ENCODE measurements at regions not wholly inside any gene's neighbourhood (a gene's known extent, or its start where the extent isn't known, plus 50 kb on each side); places are given as distances from the start of the nearest gene placed in this dataset.
"Not testable (repeated sequence)": the region's sequence is repeated elsewhere in the genome, so short reads cannot be mapped to it uniquely, and the experiment has no call there.

DNA sequence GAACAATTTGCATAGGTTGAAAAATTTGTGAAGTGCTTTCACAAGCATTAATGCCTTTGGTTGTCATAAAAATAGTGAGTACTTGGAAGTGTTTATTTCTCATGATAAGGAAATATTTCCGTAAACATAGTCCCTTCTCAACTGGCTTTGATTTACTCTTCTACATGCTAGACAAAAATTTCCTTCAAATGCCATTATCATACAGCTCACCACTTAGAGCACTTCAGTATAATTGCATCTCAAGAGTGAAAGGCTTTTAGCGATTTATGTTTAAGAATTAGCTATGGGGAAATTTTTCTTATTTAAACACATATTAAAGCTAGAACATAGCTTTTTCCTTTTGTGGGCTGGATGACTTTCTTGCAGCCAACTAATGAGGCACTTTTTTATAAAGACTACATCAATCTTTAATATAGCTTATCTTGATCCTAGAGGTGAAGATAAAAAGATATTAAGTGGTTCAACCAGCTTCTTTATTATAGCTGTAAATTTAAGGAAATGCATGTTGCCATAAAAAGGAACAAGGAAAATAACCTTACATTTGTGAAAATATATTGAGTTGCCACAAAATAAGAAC, 656.8 kb downstream of the SLITRK6 start:
- H3K4me2 ChIP-seq (ENCODE audit: unreplicated experiment): no peak overlapping the region
- in situ Hi-C loops (cut with MboI): no loop called here
- H3K36me3 ChIP-seq (ENCODE audit: low read depth): no peaks in the 10 kb centered on the region
- no peak overlapping the region for H3K4me3 ChIP-seq
- no peaks in the 10 kb centered on the region for H4K20me1 ChIP-seq (ENCODE audit: insufficient read depth)
- H3K27me3 ChIP-seq (replicated peaks; ENCODE audit: insufficient read depth): no peaks in the 10 kb centered on the region
- TF ChIP-seq EZH2phosphoT487 (IDR thresholded peaks at IDR 0.05; ENCODE audit: insufficient read depth, low read depth): no peak
- no peak for TF ChIP-seq EZH2 (IDR thresholded peaks at IDR 0.05; ENCODE audit: insufficient read depth, poor library complexity, severe bottlenecking)
- no peaks in the 10 kb centered on the region for H3K9me2 ChIP-seq (ENCODE audit: insufficient read depth)
- no peak overlapping the region for H2AFZ ChIP-seq
- no peak overlapping the region for H3K9ac ChIP-seq
- no peak overlapping the region for H3K27ac ChIP-seq
- no peak for DNase-seq
- H3F3A ChIP-seq (ENCODE audit: insufficient read depth): no peaks in the 10 kb centered on the region
- 26 to 32% methylated on average over 2 of the region's 2 CpGs for WGBS, 2 experiments (ENCODE audit: low coverage in 1 of 2, low lambda C conversion rate in 2 of 2, missing lambda C conversion rate in 2 of 2)
- no peaks in the 10 kb centered on the region for H3K79me2 ChIP-seq (ENCODE audit: insufficient read depth)
- no peaks in the 10 kb centered on the region for H3K4me1 ChIP-seq (ENCODE audit: insufficient read depth)
- peaks cover 5% of the 10 kb centered on the region for H3K9me3 ChIP-seq (ENCODE audit: low read depth)

DNA sequence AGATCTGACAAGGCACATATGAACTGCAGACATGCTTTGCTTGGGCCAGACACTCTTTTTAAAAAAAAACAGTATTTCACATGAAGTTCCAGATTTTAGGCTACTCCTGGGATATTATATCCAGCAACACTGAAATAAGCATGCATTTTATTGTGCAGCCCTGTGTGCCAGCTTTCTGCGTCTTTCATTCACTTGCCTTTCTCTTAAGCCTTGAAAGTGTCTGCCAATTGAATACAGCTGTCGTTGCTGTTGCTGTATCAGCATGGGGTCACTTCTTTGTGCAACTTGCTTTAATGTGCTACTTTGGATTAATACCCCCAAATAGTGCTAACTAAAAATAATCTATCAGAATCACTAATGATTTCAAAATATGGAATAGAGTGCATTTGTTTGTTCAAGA, 657.8 kb downstream of the SLITRK6 start:
- no peak for DNase-seq

DNA sequence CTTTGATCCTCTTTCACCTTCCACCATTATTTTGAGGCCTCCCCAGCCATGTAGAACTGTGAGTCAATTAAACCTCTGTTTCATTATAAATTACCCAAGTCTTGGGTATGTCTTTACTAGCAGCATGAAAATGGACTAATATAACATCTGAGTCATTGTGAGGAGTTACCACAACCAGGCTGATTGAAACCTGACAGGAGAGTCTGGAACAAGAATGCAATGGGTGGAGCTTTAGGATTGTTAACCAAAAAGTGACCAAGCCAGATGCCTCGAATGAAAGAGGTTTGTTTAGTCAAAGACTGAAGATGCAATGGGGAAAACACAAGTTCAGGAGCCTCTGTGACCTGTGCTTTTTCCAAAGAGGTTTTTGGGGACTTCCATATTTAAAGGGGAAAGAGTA, 659.0 kb downstream of the SLITRK6 start:
- no peak overlapping the region for H3K4me2 ChIP-seq (ENCODE audit: unreplicated experiment)
- in situ Hi-C loops (cut with MboI): no loop called here
- no peaks in the 10 kb centered on the region for H3K79me2 ChIP-seq (ENCODE audit: insufficient read depth)
- H3K9me2 ChIP-seq (ENCODE audit: insufficient read depth): no peaks in the 10 kb centered on the region
- no peak overlapping the region for H3K9ac ChIP-seq
- no peak overlapping the region for H3K4me3 ChIP-seq
- H2AFZ ChIP-seq: no peak overlapping the region
- TF ChIP-seq EZH2phosphoT487 (IDR thresholded peaks at IDR 0.05; ENCODE audit: insufficient read depth, low read depth): no peak
- no peak for TF ChIP-seq EZH2 (IDR thresholded peaks at IDR 0.05; ENCODE audit: insufficient read depth, poor library complexity, severe bottlenecking)
- no peaks in the 10 kb centered on the region for H4K20me1 ChIP-seq (ENCODE audit: insufficient read depth)
- no peak overlapping the region for H3K27ac ChIP-seq
- DNase-seq: no peak
- no peaks in the 10 kb centered on the region for H3K4me1 ChIP-seq (ENCODE audit: insufficient read depth)
- H3K27me3 ChIP-seq (replicated peaks; ENCODE audit: insufficient read depth): no peaks in the 10 kb centered on the region
- H3K9me3 ChIP-seq (ENCODE audit: low read depth): no peaks in the 10 kb centered on the region
- WGBS, 2 experiments (ENCODE audit: low coverage in 1 of 2, low lambda C conversion rate in 2 of 2, missing lambda C conversion rate in 2 of 2): 3 to 8% methylated on average over 1 of the region's 1 CpG
- H3F3A ChIP-seq (ENCODE audit: insufficient read depth): no peaks in the 10 kb centered on the region
- H3K36me3 ChIP-seq (ENCODE audit: low read depth): no peaks in the 10 kb centered on the region

More for the DNA sequence above, 657.8 kb downstream of the SLITRK6 start:
- no peak overlapping the region for H3K27ac ChIP-seq
- no peaks in the 10 kb centered on the region for H3K36me3 ChIP-seq (ENCODE audit: low read depth)
- no peaks in the 10 kb centered on the region for H3F3A ChIP-seq (ENCODE audit: insufficient read depth)
- H4K20me1 ChIP-seq (ENCODE audit: insufficient read depth): no peaks in the 10 kb centered on the region
- no peak overlapping the region for H3K9ac ChIP-seq
- peaks cover 5% of the 10 kb centered on the region for H3K9me3 ChIP-seq (ENCODE audit: low read depth)
- no peaks in the 10 kb centered on the region for H3K27me3 ChIP-seq (replicated peaks; ENCODE audit: insufficient read depth)
- no peak overlapping the region for H3K4me2 ChIP-seq (ENCODE audit: unreplicated experiment)
- in situ Hi-C loops (cut with MboI): no loop called here
- no peak overlapping the region for H2AFZ ChIP-seq
- no peaks in the 10 kb centered on the region for H3K4me1 ChIP-seq (ENCODE audit: insufficient read depth)
- H3K79me2 ChIP-seq (ENCODE audit: insufficient read depth): no peaks in the 10 kb centered on the region
- H3K9me2 ChIP-seq (ENCODE audit: insufficient read depth): no peaks in the 10 kb centered on the region
- 0 to 4% methylated on average over 2 of the region's 2 CpGs for WGBS, 2 experiments (ENCODE audit: low coverage in 1 of 2, low lambda C conversion rate in 2 of 2, missing lambda C conversion rate in 2 of 2)
- TF ChIP-seq EZH2phosphoT487 (IDR thresholded peaks at IDR 0.05; ENCODE audit: insufficient read depth, low read depth) (no peak), EZH2 (IDR thresholded peaks at IDR 0.05; ENCODE audit: insufficient read depth, poor library complexity, severe bottlenecking) (no peak)
- H3K4me3 ChIP-seq: no peak overlapping the region

- DNase-seq: no peak
- H3K4me3 ChIP-seq: no peak overlapping the region
- no peaks in the 10 kb centered on the region for H3K9me2 ChIP-seq (ENCODE audit: insufficient read depth)
- H3K36me3 ChIP-seq (ENCODE audit: low read depth): no peaks in the 10 kb centered on the region
- TF ChIP-seq EZH2phosphoT487 (IDR thresholded peaks at IDR 0.05; ENCODE audit: insufficient read depth, low read depth) (no peak), EZH2 (IDR thresholded peaks at IDR 0.05; ENCODE audit: insufficient read depth, poor library complexity, severe bottlenecking) (no peak)
- no peaks in the 10 kb centered on the region for H3K27me3 ChIP-seq (replicated peaks; ENCODE audit: insufficient read depth)
- H3F3A ChIP-seq (ENCODE audit: insufficient read depth): no peaks in the 10 kb centered on the region
- H3K79me2 ChIP-seq (ENCODE audit: insufficient read depth): no peaks in the 10 kb centered on the region
- no peak overlapping the region for H2AFZ ChIP-seq
- H3K9me3 ChIP-seq (ENCODE audit: low read depth): no peaks in the 10 kb centered on the region
- no peaks in the 10 kb centered on the region for H3K4me1 ChIP-seq (ENCODE audit: insufficient read depth)
- H3K4me2 ChIP-seq (ENCODE audit: unreplicated experiment): no peak overlapping the region
- H3K9ac ChIP-seq: no peak overlapping the region
- in situ Hi-C loops (cut with MboI): no loop called here
- no peak overlapping the region for H3K27ac ChIP-seq
- H4K20me1 ChIP-seq (ENCODE audit: insufficient read depth): no peaks in the 10 kb centered on the region
- 4 to 8% methylated on average over 1 of the region's 1 CpG for WGBS, 2 experiments (ENCODE audit: low coverage in 1 of 2, low lambda C conversion rate in 2 of 2, missing lambda C conversion rate in 2 of 2)
Measured at GRCh38 chr13:85137516-85137915, 661.7 kb downstream of the SLITRK6 start.

GRCh38 chr13:85132986-85133385, 666.2 kb downstream of the SLITRK6 start:
- Histone ChIP-seq H3K4me2 (ENCODE audit: unreplicated experiment) (no peak overlapping the region), H3K9me2 (ENCODE audit: insufficient read depth) (no peaks in the 10 kb centered on the region), H3K9me3 (ENCODE audit: low read depth) (no peaks in the 10 kb centered on the region), H3K36me3 (ENCODE audit: low read depth) (no peaks in the 10 kb centered on the region), H3K27ac (no peak overlapping the region), H3K9ac (no peak overlapping the region), H2AFZ (no peak overlapping the region), H3K4me1 (ENCODE audit: insufficient read depth) (no peaks in the 10 kb centered on the region), H3K79me2 (ENCODE audit: insufficient read depth) (no peaks in the 10 kb centered on the region), H3K4me3 (no peak overlapping the region), H4K20me1 (ENCODE audit: insufficient read depth) (no peaks in the 10 kb centered on the region), H3F3A (ENCODE audit: insufficient read depth) (no peaks in the 10 kb centered on the region), H3K27me3 (replicated peaks; ENCODE audit: insufficient read depth) (no peaks in the 10 kb centered on the region)
- DNase-seq: no peak
- 59 to 61% methylated on average over 6 of the region's 6 CpGs for WGBS, 2 experiments (ENCODE audit: low coverage in 1 of 2, low lambda C conversion rate in 2 of 2, missing lambda C conversion rate in 2 of 2)
- no peak for TF ChIP-seq EZH2 (IDR thresholded peaks at IDR 0.05; ENCODE audit: insufficient read depth, poor library complexity, severe bottlenecking)
- no peak for TF ChIP-seq EZH2phosphoT487 (IDR thresholded peaks at IDR 0.05; ENCODE audit: insufficient read depth, low read depth)
- in situ Hi-C loops (cut with MboI): no loop called here

DNA sequence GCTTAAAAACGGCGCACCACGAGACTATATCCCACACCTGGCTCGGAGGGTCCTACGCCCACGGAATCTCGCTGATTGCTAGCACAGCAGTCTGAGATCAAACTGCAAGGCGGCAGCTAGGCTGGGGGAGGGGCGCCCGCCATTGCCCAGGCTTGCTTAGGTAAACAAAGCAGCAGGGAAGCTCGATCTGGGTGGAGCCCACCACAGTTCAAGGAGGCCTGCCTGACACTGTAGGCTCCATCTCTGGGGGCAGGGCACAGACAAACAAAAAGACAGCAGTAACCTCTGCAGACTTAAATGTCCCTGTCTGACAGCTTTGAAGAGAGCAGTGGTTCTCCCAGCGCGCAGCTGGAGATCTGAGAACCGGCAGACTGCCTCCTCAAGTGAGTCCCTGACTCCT, 675.7 kb downstream of the SLITRK6 start:
- H3F3A ChIP-seq (ENCODE audit: insufficient read depth); H3K4me1 ChIP-seq (ENCODE audit: insufficient read depth); H2AFZ ChIP-seq; H3K27me3 ChIP-seq (replicated peaks; ENCODE audit: insufficient read depth); H3K9me2 ChIP-seq (ENCODE audit: insufficient read depth); H3K9me3 ChIP-seq (ENCODE audit: low read depth); H3K27ac ChIP-seq; H4K20me1 ChIP-seq (ENCODE audit: insufficient read depth); H3K79me2 ChIP-seq (ENCODE audit: insufficient read depth); H3K4me3 ChIP-seq; H3K9ac ChIP-seq; DNase-seq; H3K4me2 ChIP-seq (ENCODE audit: unreplicated experiment); H3K36me3 ChIP-seq (ENCODE audit: low read depth); in situ Hi-C loops (cut with MboI): not testable (repeated sequence)
- WGBS, 2 experiments (ENCODE audit: low coverage in 1 of 2, low lambda C conversion rate in 2 of 2, missing lambda C conversion rate in 2 of 2): 52% methylated on average over 12 to 13 of the region's 14 CpGs
